HEK293T (cell line): ENCODE measurements at regions not wholly inside any gene's neighbourhood (a gene's known extent, or its start where the extent isn't known, plus 50 kb on each side); places are given as distances from the start of the nearest gene placed in this dataset.

Source experiments
- CTBP1 ChIP-seq: fragments of 450-650 bp; IDR thresholded peaks from 2 replicates; pipeline ENCODE4 v1.6.1; 2016; ENCODE audit warnings: borderline replicate concordance
- SP1 ChIP-seq: fragments of 450-650 bp; IDR thresholded peaks from 2 replicates; pipeline ENCODE4 v1.6.1; 2017

DNA sequence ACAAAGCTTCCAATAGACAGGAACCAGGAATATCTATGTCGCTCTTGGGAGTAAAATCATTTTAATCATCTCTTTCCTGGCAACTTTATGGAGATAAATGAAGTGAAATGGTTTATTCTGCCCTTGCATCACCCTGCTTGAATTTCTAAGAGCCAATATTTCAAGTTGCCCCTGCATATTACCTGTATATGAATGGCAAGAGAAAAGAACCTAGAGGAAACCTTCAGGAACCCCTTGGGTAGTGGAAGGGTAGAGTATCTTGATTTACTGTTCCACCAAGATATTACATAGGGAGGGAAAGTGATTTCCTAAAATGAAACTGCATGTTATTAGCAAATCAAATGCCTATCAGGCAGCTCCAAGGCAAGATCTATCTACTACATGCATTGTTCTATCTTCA lies 308.4 kb upstream of the NAV3 start:
- TF ChIP-seq CTBP1 (no peak), SP1 (no peak)
